NCI-H187 treated with DMSO at 0.1 percent for 48 hours (cell line): ENCODE measurements at regions not wholly inside any gene's neighbourhood (a gene's known extent, or its start where the extent isn't known, plus 50 kb on each side); places are given as distances from the start of the nearest gene placed in this dataset.

Experiments used
- DNase-seq: peaks from one replicate; lab custom pipeline; 2025; lab: John Stamatoyannopoulos, UW

- no peak for DNase-seq
Observed at GRCh38 chr9:105146677-105147076, 97.8 kb upstream of the SLC44A1 start.

GRCh38 chr9:105147110-105147871 is 97.2 kb upstream of the SLC44A1 start:
- no peak for DNase-seq

- DNase-seq = no peak
Observed at GRCh38 chr9:105148328-105149006, 96.0 kb upstream of the SLC44A1 start.

- no peak for DNase-seq
Observed at GRCh38 chr9:105150991-105151685, 93.3 kb upstream of the SLC44A1 start.

- no peak for DNase-seq
Observed at GRCh38 chr9:105151686-105151995, 92.8 kb upstream of the SLC44A1 start.

- DNase-seq = no peak
Observed at GRCh38 chr9:105154723-105155191, 89.7 kb upstream of the SLC44A1 start.

- no peak for DNase-seq
Observed at GRCh38 chr9:105157171-105157583, 87.3 kb upstream of the SLC44A1 start.

GRCh38 chr9:105158020-105158419 is 86.4 kb upstream of the SLC44A1 start:
- DNase-seq = no peak

GRCh38 chr9:105158898-105159297 is 85.6 kb upstream of the SLC44A1 start:
- no peak for DNase-seq

GRCh38 chr9:105168870-105169319 is 75.6 kb upstream of the SLC44A1 start:
- no peak for DNase-seq

- no peak for DNase-seq
Observed at GRCh38 chr9:105171076-105171475, 73.4 kb upstream of the SLC44A1 start.

- no peak for DNase-seq
Observed at GRCh38 chr9:105171589-105171988, 72.9 kb upstream of the SLC44A1 start.

GRCh38 chr9:105172436-105172835 is 72.0 kb upstream of the SLC44A1 start:
- no peak for DNase-seq

- DNase-seq = no peak
Observed at GRCh38 chr9:105173306-105173705, 71.1 kb upstream of the SLC44A1 start.

GRCh38 chr9:105173826-105174225 is 70.6 kb upstream of the SLC44A1 start:
- no peak for DNase-seq

GRCh38 chr9:105176194-105176593 is 68.3 kb upstream of the SLC44A1 start:
- DNase-seq = no peak

- DNase-seq = no peak
Observed at GRCh38 chr9:105178076-105178475, 66.4 kb upstream of the SLC44A1 start.

- no peak for DNase-seq
Observed at GRCh38 chr9:105187781-105188180, 56.7 kb upstream of the SLC44A1 start.

GRCh38 chr9:105188746-105189145 is 55.7 kb upstream of the SLC44A1 start:
- DNase-seq = no peak

- no peak for DNase-seq
Observed at GRCh38 chr9:105191508-105192121, 52.8 kb upstream of the SLC44A1 start.

- DNase-seq = no peak
Observed at GRCh38 chr9:105193560-105193959, 50.9 kb upstream of the SLC44A1 start.

- DNase-seq = no peak
Observed at GRCh38 chr9:105194234-105194633, 50.2 kb upstream of the SLC44A1 start.
